ENCODE measurements at regions not wholly inside any gene's neighbourhood (a gene's known extent, or its start where the extent isn't known, plus 50 kb on each side); places are given as distances from the start of the nearest gene placed in this dataset.

GRCh38 chr11:95299078-95299679 lies 68.2 kb upstream of the SESN3 start:
- TF ChIP-seq CTCF (IDR thresholded peaks at IDR 0.05) (no peak), POLR2A (IDR thresholded peaks at IDR 0.05) (no peak)

Data from esophagus squamous epithelium (tissue), 4 donors.